ENCODE measurements at regions not wholly inside any gene's neighbourhood (a gene's known extent, or its start where the extent isn't known, plus 50 kb on each side); places are given as distances from the start of the nearest gene placed in this dataset.

DNA sequence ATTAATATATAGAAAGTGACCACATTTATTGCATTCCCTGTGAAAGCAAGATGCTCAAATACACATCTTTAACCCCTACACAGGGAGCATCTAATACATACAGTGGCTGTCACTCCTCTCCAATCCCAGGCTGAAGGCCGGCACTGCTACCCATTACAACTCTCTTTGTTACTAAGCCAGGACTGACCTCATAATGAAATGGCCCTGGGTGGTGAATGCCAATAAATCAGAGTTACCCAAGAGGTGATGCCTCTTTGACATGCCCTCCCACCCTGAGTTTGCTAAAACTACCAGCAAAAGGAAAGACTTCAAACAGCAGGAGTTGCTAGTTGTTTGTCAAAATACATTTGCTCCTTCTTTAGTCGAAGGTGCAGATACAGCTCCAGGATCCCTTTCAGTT, 214.2 kb downstream of the FOXA2 start:
- DNase-seq (ENCODE audit: low spot score), result no peak

DNA sequence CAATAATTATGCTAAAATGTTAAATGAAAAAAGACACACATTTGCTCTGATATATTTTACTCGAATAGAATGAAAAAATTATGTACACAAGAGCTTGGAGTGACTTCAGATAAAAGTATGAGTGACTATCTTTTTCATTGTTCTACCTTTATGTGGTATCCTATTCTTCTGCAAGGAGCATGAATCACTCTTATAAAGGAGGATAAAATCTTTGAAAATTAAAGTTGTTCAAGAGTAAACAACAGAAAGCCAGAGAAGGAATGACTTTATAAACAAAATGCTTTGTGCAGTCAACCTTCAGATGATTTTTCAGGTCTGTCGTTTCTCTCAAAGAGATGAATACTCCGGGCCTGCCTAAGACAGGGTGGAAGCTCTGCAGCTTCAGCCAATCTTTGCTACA, 215.3 kb downstream of the FOXA2 start:
- no peak for DNase-seq (ENCODE audit: low spot score)

DNA sequence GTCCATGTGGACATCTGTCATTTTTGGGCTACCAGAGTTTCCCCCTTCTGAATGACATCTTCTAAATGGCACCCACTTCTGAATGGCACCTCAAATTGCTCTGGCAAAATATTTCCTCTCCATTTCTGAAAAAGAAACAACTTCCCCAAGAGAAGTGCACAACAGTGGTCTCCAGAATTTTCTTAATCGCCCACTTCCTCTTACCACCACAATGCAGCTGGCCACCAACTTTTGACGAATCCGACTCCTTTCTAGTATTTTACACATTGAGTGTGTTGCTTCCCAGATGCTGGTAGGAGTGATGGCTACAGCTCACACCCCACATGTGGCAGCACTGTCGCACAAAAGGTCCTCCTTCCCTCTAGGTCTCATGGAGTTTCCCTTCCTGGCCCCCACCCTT, 216.1 kb downstream of the FOXA2 start:
- DNase-seq (ENCODE audit: low spot score), result no peak

GRCh38 chr20:22366631-22367030, 217.7 kb downstream of the FOXA2 start:
- DNase-seq (ENCODE audit: low spot score), result no peak

DNA sequence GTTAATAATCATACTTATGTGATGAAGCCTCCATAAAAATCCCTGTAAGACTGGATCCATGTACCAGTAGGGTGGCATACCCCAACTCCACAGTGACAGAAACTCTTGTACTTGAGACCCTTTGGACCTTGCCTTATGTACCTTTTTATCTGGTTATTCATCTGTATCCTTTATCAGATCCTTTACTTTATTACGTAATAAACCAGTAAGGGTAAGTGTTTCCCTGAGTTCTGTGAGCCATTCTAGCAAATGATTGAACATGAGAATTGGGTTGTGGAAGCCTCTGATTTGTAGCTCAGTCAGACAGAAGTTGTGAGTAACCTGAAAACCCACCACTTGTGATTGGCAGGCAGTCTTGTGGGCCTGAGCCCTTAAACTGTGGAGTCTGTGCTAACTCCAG, 229.7 kb downstream of the FOXA2 start:
- no peak for DNase-seq (ENCODE audit: low spot score)

GRCh38 chr20:22353586-22353985, 230.8 kb downstream of the FOXA2 start:
- no peak for DNase-seq (ENCODE audit: low spot score)

DNA sequence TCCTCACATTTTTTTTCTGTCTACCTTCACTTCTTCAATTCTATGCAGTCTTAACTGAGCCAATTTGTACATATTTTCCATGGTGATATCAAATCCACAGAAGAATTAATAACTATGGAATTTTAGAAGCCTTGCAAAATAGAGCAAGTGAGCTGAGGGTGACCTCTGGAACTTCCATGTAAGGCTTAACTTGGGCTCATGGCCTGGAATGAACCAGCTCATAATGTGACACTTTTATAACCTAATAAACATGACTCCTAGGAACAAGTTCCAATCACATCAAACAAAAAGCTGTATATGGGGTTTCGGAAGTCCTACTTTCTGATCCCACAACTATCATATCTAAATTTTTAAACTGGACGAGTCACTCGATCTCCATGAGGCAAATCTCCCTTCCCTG, 232.4 kb downstream of the FOXA2 start:
- no peak for DNase-seq (ENCODE audit: low spot score)

- DNase-seq (ENCODE audit: low spot score), result no peak
These were observed 233.7 kb downstream of the FOXA2 start for GRCh38 chr20:22350624-22351023.

- no peak for DNase-seq (ENCODE audit: low spot score)
These were observed 236.4 kb downstream of the FOXA2 start for GRCh38 chr20:22348010-22348409.

GRCh38 chr20:22346716-22347115, 237.7 kb downstream of the FOXA2 start:
- no peak for DNase-seq (ENCODE audit: low spot score)

DNA sequence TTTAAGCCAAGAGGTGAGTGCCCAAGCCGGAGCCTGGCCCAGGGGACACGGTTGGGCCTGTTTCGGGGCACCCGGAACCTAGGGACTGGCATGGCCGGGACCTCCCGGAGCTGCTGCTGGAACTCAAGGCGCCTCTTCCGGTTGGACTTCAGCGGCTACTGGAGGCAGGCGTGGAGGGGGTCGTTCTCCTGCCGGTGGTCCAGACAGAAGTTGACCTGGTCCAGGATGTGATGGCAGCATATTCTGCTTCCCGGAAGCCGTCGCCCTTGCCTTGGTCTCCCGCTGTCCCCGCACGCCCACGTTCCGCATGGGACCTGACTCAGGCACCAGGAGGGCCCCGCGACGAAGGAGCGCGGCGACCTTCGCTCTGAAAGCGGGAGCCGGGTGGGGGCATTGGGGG, 240.8 kb downstream of the FOXA2 start:
- no peak for DNase-seq (ENCODE audit: low spot score)

DNA sequence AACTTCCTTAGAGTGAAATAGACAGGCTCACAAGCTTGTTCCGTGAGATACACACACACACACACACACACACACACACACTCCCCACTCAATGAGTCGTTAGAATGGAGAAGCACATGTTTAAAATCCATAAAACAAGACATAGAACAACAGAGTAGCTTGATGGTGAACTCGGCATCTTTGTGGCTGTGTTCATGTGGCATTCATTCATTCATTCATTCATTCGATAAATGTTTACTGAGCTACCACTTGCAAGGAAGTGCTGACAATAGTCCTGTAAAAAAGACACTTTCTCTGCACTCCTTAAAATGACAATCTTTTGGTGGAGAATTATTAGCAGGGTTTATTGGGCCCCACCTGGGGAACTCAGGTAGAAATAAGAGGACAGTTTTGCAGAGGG, 242.0 kb downstream of the FOXA2 start:
- no peak for DNase-seq (ENCODE audit: low spot score)

DNA sequence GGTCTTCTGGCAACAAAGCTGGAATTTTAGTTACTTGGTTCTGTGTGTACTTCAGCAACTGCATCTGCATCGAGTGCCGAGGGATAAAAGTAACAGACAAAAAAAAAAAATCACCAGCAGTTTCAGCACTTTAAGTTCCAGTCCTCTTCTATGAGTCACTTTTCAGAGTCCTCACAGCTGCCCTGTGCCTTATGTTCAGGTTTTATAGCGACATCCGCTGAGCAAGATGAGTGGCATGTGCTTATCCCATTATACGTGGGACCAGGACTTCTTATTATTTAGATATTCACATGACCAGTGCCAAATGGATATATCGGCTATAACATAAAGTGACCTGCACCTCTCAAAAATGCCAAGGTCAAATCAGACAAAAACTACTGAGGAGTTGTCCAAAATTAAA, 242.9 kb downstream of the FOXA2 start:
- peak; percentile 60 for DNase-seq (ENCODE audit: low spot score)

DNA sequence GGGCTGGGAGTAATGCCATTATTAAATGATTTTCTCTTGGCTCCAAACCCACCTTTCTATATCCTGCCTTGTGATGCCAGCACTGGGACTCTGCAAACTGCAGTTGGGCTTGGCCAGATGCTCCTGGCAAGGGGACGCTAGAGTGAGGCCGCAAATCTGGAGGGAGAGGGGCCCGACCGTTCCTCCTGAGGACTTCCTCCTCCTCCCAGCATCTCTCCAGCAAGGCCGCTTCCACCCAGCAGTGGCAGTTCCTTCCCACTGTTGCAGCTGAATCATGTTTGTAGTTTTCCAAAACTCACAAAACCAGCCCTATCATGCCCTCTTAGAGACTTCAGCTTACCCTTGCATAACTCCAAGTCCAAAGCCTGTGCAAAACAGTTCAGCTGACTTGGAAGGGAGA, 244.4 kb downstream of the FOXA2 start:
- DNase-seq (ENCODE audit: low spot score), result no peak

GRCh38 chr20:22339091-22339881, 245.1 kb downstream of the FOXA2 start:
- DNase-seq (ENCODE audit: low spot score), result peak; percentile 80

DNA sequence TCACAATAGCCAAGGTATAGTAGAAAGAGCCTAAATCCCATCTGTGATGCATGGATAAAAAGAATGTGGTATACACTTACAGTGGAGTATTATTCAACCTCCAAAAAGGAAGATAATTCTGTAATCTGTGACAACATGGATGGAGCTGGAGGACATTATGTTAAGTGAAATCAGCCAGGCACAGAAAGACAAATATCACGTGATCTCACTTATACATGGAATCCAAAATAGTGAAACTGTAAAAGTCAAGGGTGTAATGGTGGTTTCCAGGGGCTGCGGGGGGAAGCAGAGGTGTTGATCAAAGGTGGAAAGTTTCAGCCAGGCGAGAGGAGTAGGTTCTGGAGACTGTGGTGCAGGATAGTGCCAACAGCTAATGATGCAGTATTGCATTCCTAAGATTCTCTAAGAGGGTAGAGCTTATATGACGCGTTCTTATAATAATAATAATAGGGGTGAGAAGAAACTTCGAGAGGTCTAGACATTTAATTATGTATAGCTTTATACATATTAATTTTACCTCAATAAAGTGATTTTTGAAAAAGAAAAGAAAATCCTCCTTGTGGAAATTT, 246.1 kb downstream of the FOXA2 start:
- no peak for DNase-seq (ENCODE audit: low spot score)

- no peak for DNase-seq (ENCODE audit: low spot score)
These were observed 249.2 kb downstream of the FOXA2 start for GRCh38 chr20:22335210-22335609.

- peak; percentile 66 for DNase-seq (ENCODE audit: low spot score)
These were observed 250.4 kb downstream of the FOXA2 start for GRCh38 chr20:22333885-22334545.

DNA sequence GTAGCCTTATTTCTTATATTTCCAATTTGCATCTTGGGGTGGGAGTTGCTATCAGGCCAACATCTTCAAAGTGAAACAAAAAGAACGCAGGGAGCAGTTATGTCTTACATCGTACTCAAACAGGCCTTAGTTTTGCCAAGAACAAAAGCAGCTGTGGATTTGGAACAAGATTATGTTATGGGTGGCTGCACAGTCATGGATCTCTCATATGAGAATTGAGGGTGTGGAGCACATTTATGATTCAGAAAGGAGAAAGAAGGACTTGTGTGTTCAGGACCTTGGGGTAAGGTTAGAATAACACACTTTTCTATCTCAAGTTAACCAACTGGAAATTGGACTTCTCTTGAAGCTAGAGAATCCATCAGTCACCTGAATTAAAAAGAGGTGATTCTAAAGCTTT, 259.9 kb downstream of the FOXA2 start:
- DNase-seq (ENCODE audit: low spot score), result no peak

- no peak for DNase-seq (ENCODE audit: low spot score)
These were observed 261.9 kb downstream of the FOXA2 start for GRCh38 chr20:22322513-22322912.

DNA sequence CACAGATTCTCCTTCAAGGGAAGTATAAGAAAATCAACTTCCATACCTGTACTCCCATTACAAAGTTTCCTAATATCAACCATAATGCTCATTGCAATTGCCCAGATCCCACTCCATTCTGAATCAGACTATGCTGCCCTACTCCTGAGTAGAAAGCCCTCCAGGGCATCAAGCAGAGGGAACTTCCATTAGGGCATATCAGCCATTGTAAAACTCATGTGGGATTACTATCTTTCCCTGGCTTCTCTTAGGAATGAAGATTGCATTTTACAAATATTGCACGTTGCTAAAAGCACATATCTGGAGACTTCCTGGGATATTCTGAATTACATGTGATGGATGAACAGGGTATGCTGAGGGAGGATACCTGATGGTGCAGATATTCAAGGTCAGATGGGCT, 263.2 kb downstream of the FOXA2 start:
- DNase-seq (ENCODE audit: low spot score), result no peak

DNA sequence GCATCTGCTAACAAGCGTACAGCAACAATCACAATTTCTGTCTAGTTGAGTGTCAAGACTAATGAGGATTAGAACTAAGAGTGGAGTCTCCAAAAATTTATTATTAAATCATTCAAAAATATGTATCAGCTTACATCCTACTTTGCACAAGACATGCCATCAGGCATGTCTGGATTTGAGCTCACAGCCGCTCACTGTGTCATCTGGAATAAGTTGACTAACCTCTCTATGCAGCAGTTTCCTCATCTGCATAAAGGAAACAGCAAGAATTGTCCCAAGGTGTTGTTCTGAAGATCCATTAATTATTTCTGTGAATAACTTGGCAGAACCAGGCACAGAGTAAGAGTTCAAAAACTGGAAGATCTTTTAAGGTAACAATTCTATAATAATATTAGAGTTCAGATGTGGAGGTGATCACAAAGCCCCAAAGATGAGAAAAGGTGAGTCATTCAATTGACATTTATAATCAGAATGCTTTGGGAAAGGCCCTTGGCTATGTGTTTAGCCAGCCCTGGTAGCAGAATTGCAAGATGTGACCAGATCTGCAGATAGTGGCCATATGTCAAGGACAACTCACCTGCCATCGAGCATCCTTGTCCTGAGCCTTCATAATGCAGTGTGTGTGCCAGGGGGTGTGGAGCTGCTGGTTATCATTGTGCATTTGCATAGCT, 264.0 kb downstream of the FOXA2 start:
- DNase-seq (ENCODE audit: low spot score), result no peak

DNA sequence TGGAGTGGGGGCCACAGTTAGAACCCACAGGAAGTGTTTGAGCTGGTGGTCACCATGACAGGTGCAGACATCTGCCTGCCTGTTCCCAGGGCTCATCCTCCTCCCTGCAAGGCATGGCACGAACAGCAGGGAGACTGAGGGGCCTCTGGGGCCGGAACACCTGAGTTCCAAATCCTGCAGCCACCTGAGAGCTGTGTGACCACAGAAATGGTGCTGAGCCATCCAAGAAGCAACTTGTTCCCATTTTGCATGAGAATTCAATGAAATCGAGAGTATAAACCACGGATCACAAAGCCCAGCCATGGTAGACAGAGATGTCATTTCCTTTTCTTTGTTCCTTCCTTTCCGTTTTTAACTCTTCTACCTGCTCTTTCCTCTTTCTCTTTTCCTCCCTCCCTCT, 268.6 kb downstream of the FOXA2 start:
- no peak for DNase-seq (ENCODE audit: low spot score)
